HEK293 (cell line): ENCODE measurements at regions not wholly inside any gene's neighbourhood (a gene's known extent, or its start where the extent isn't known, plus 50 kb on each side); places are given as distances from the start of the nearest gene placed in this dataset.

ENCODE experiments used
- CTCF ChIA-PET: fragments of 350-600 bp; formaldehyde crosslinking; extraction: SDS; loops from one replicate; lab custom pipeline; 2021; ENCODE audit warnings: antibody characterized with exemption; lab: Yijun Ruan, JAX
- POLR2A ChIA-PET: fragments of 300-600 bp; formaldehyde crosslinking; extraction: SDS; loops from one replicate; lab custom pipeline; 2020; ENCODE audit warnings: antibody characterized with exemption, inconsistent platforms; lab: Yijun Ruan, JAX
- H3K27ac ChIP-seq: fragments of 200-500 bp; sonication (Bioruptor generic); 2 replicates; pipeline ENCODE4 v1.5.1; 2014; ENCODE audit warnings: low read depth, low read length, control low read depth, inconsistent platforms; ENCODE audit errors: extremely low read depth
- H3K36me3 ChIP-seq, 2 experiments: fragments of 200-500 bp in 1 of 2; sonication (Bioruptor generic) in 1 of 2; 1 replicate in 1 of 2; 2 replicates in 1 of 2; pipeline ENCODE4 v1.5.1; 2014 to 2017; ENCODE audit warnings: inconsistent platforms in 2 of 2, low read length in 2 of 2; ENCODE audit not compliant: control insufficient read depth in 2 of 2, insufficient read depth in 1 of 2
- H3K4me1 ChIP-seq: fragments of 200-500 bp; sonication (Bioruptor generic); 2 replicates; pipeline ENCODE4 v1.5.1; 2014; ENCODE audit warnings: mild to moderate bottlenecking, low read length, inconsistent platforms; ENCODE audit not compliant: control insufficient read depth, insufficient read depth
- H3K4me3 ChIP-seq: 2 replicates; pipeline ENCODE4 v1.5.1; 2011; ENCODE audit warnings: low read depth, mild to moderate bottlenecking, control low read depth, low read length, moderate library complexity
- H3K9me3 ChIP-seq: fragments of 200-500 bp; sonication (Bioruptor generic); 2 replicates; pipeline ENCODE4 v1.5.1; 2014; ENCODE audit warnings: low read depth, low read length, inconsistent platforms; ENCODE audit not compliant: control insufficient read depth, insufficient read depth
- FEZF1 ChIP-seq: fragments of 450-650 bp; formaldehyde crosslinking; IDR thresholded peaks from 2 replicates; pipeline ENCODE4 v1.5.1; 2016; ENCODE audit warnings: missing biosample characterization, missing genetic modification characterization
- GFI1B ChIP-seq: fragments of 450-650 bp; formaldehyde crosslinking; IDR thresholded peaks from 2 replicates; pipeline ENCODE4 v1.5.1; 2016; ENCODE audit warnings: missing biosample characterization, missing genetic modification characterization
- GLIS1 ChIP-seq: fragments of 450-650 bp; formaldehyde crosslinking; IDR thresholded peaks from 2 replicates; pipeline ENCODE4 v1.5.1; 2016; ENCODE audit warnings: missing biosample characterization, missing genetic modification characterization
- IKZF3 ChIP-seq: fragments of 450-650 bp; IDR thresholded peaks from 2 replicates; pipeline ENCODE4 v1.5.0; 2018; ENCODE audit warnings: missing biosample characterization, mild to moderate bottlenecking, missing genetic modification characterization, moderate library complexity
- INSM2 ChIP-seq: fragments of 450-650 bp; formaldehyde crosslinking; IDR thresholded peaks from 2 replicates; pipeline ENCODE4 v1.5.1; 2016; ENCODE audit warnings: missing biosample characterization, missing genetic modification characterization
- KLF1 ChIP-seq: fragments of 450-650 bp; formaldehyde crosslinking; IDR thresholded peaks from 2 replicates; pipeline ENCODE4 v1.5.1; 2016; ENCODE audit warnings: missing biosample characterization, missing genetic modification characterization
- KLF10 ChIP-seq: fragments of 450-650 bp; IDR thresholded peaks from 2 replicates; pipeline ENCODE4 v1.5.1; 2018; ENCODE audit warnings: missing biosample characterization, mild to moderate bottlenecking, missing genetic modification characterization
- KLF17 ChIP-seq: fragments of 450-650 bp; formaldehyde crosslinking; IDR thresholded peaks from 2 replicates; pipeline ENCODE4 v1.5.1; 2016; ENCODE audit warnings: missing biosample characterization, missing genetic modification characterization
- KLF7 ChIP-seq: fragments of 450-650 bp; formaldehyde crosslinking; IDR thresholded peaks from 2 replicates; pipeline ENCODE4 v1.5.1; 2016; ENCODE audit warnings: missing biosample characterization, missing genetic modification characterization, borderline replicate concordance
- KLF8 ChIP-seq: fragments of 450-650 bp; formaldehyde crosslinking; IDR thresholded peaks from 2 replicates; pipeline ENCODE4 v1.5.1; 2016; ENCODE audit warnings: missing biosample characterization, missing genetic modification characterization
- OSR2 ChIP-seq: fragments of 450-650 bp; formaldehyde crosslinking; IDR thresholded peaks from 2 replicates; pipeline ENCODE4 v1.5.1; 2016; ENCODE audit warnings: missing biosample characterization, missing genetic modification characterization
- PATZ1 ChIP-seq: fragments of 450-650 bp; formaldehyde crosslinking; IDR thresholded peaks from 2 replicates; pipeline ENCODE4 v1.5.1; 2016; ENCODE audit warnings: missing biosample characterization, missing genetic modification characterization
- PRDM1 ChIP-seq: fragments of 450-650 bp; formaldehyde crosslinking; IDR thresholded peaks from 2 replicates; pipeline ENCODE4; 2016; ENCODE audit warnings: missing biosample characterization, missing genetic modification characterization
- ZIC2 ChIP-seq: fragments of 450-650 bp; formaldehyde crosslinking; IDR thresholded peaks from 2 replicates; pipeline ENCODE4 v1.5.1; 2016; ENCODE audit warnings: missing biosample characterization, missing genetic modification characterization
- ZNF133 ChIP-seq: fragments of 450-650 bp; formaldehyde crosslinking; IDR thresholded peaks from 2 replicates; pipeline ENCODE4 v1.5.1; 2016; ENCODE audit warnings: missing biosample characterization, missing genetic modification characterization
- ZNF18 ChIP-seq: fragments of 450-650 bp; formaldehyde crosslinking; IDR thresholded peaks from 2 replicates; pipeline ENCODE4 v1.5.1; 2016; ENCODE audit warnings: missing biosample characterization, missing genetic modification characterization
- ZNF239 ChIP-seq: fragments of 450-650 bp; formaldehyde crosslinking; IDR thresholded peaks from 2 replicates; pipeline ENCODE4 v1.5.1; 2016; ENCODE audit warnings: missing biosample characterization, missing genetic modification characterization
- ZNF280D ChIP-seq: fragments of 450-650 bp; formaldehyde crosslinking; IDR thresholded peaks from 2 replicates; pipeline ENCODE4 v1.5.1; 2016; ENCODE audit warnings: missing biosample characterization, missing genetic modification characterization
- ZNF324 ChIP-seq: fragments of 450-650 bp; formaldehyde crosslinking; IDR thresholded peaks from 2 replicates; pipeline ENCODE4 v1.5.1; 2016; ENCODE audit warnings: missing biosample characterization, missing genetic modification characterization
- ZNF366 ChIP-seq: fragments of 450-650 bp; formaldehyde crosslinking; conservative IDR thresholded peaks from 2 replicates; pipeline ENCODE4 v1.5.1; 2016; ENCODE audit warnings: missing biosample characterization, missing genetic modification characterization
- ZNF423 ChIP-seq: fragments of 450-650 bp; formaldehyde crosslinking; IDR thresholded peaks from 2 replicates; pipeline ENCODE4 v1.5.1; 2016; ENCODE audit warnings: missing biosample characterization, missing genetic modification characterization
- ZNF600 ChIP-seq: fragments of 450-650 bp; formaldehyde crosslinking; IDR thresholded peaks from 2 replicates; pipeline ENCODE4 v1.5.1; 2016; ENCODE audit warnings: missing biosample characterization, missing genetic modification characterization
- ZNF624 ChIP-seq: fragments of 450-650 bp; formaldehyde crosslinking; IDR thresholded peaks from 2 replicates; pipeline ENCODE4 v1.5.1; 2017; ENCODE audit warnings: missing biosample characterization, missing genetic modification characterization
- ZNF747 ChIP-seq: fragments of 450-650 bp; formaldehyde crosslinking; IDR thresholded peaks from 2 replicates; pipeline ENCODE4 v1.5.1; 2016; ENCODE audit warnings: missing biosample characterization, missing genetic modification characterization

GRCh38 chr21:31530897-31531705, 128.4 kb upstream of the SOD1 start (continued):
- TF ChIP-seq KLF8 (tag by site-specific recombination) (0 out of 2 replicates have a peak, but pooled peaks have one; percentile 11), KLF17 (no peak; the same call in 1 of the 2 replicates), PRDM1 (tag by site-specific recombination) (peak; percentile 77), KLF7 (tag by site-specific recombination) (peak; percentile 16; the same call in 1 of the 2 replicates), ZNF239 (tag by site-specific recombination) (no peak), IKZF3 (tag by site-specific recombination) (0 out of 2 replicates have a peak, but pooled peaks have one; percentile 26), GFI1B (tag by site-specific recombination) (peak; percentile 87; the same call in 1 of the 2 replicates), ZNF600 (tag by site-specific recombination) (0 out of 2 replicates have a peak, but pooled peaks have one; percentile 32), ZNF366 (peak; percentile 84), OSR2 (tag by site-specific recombination) (peak; percentile 81), ZNF423 (tag by site-specific recombination) (peak; percentile 94), ZIC2 (tag by site-specific recombination) (peak; percentile 98), INSM2 (tag by site-specific recombination) (no peak), ZNF747 (tag by site-specific recombination) (no peak), PATZ1 (tag by site-specific recombination) (peak; percentile 91), ZNF324 (peak; percentile 74), KLF1 (peak; percentile 63), FEZF1 (tag by site-specific recombination) (peak; percentile 39; the same call in 1 of the 2 replicates), GLIS1 (tag by site-specific recombination) (peak; percentile 96), ZNF18 (0 out of 2 replicates have a peak, but pooled peaks have one; percentile 16), ZNF624 (no peak)

GRCh38 chr21:31530364-31530763, 129.1 kb upstream of the SOD1 start:
- peaks cover 34% of the 10 kb centered on the region for H3K4me1 ChIP-seq
- no peak overlapping the region for H3K4me3 ChIP-seq
- ChIA-PET POLR2A (interaction anchor here (0.6 to 1.6 kb wide), 2 partner anchors 29 to 422 kb away, joined by 3 to 7 read pairs; no protein-coding TSS in a partner anchor), CTCF (interaction anchor here (0.6 to 2.2 kb wide), 4 partner anchors 10 to 50 kb away, joined by 3 to 10 read pairs (median 4); no protein-coding TSS in a partner anchor)
- H3K27ac ChIP-seq, result peak overlapping the region; percentile 68
- no peaks in the 10 kb centered on the region for H3K9me3 ChIP-seq
- no peaks in the 10 kb centered on the region; a peak in 1 of 3 replicates for H3K36me3 ChIP-seq
- TF ChIP-seq ZNF423 (tag by site-specific recombination), result peak; percentile 43; the same call in 1 of the 2 replicates
- TF ChIP-seq ZNF280D, result no peak
- no peak for TF ChIP-seq ZNF133 (tag by site-specific recombination)
- no peak for TF ChIP-seq KLF10 (tag by site-specific recombination)
